ENCODE measurements at regions not wholly inside any gene's neighbourhood (a gene's known extent, or its start where the extent isn't known, plus 50 kb on each side); places are given as distances from the start of the nearest gene placed in this dataset.

DNA sequence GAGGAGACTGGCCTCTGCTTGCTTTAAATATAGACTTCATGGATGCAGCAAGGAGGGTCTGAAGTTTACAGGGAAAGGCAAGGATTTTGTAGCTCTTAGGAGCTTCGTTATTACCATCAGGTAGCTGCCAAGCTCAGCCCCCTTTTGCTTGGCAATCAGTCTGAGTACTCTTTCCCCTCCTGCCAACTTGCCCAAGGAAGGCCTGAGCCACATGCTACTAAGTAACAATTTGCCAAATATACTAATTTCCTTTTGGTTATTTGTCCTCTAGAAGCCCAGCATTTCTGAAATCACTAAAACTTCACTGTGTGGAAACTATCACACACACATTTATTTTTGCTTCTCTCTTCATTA, 85.5 kb upstream of the ITPRID2 start:
- ChIA-PET POLR2A (no interaction called here), CTCF (interaction anchor here (1.1 kb wide), 1 partner anchor 16 kb away, joined by 3 read pairs; no protein-coding TSS in a partner anchor)
- DNase-seq (ENCODE audit: low read depth, low spot score), result no peak
- TF ChIP-seq, protein P1, sequence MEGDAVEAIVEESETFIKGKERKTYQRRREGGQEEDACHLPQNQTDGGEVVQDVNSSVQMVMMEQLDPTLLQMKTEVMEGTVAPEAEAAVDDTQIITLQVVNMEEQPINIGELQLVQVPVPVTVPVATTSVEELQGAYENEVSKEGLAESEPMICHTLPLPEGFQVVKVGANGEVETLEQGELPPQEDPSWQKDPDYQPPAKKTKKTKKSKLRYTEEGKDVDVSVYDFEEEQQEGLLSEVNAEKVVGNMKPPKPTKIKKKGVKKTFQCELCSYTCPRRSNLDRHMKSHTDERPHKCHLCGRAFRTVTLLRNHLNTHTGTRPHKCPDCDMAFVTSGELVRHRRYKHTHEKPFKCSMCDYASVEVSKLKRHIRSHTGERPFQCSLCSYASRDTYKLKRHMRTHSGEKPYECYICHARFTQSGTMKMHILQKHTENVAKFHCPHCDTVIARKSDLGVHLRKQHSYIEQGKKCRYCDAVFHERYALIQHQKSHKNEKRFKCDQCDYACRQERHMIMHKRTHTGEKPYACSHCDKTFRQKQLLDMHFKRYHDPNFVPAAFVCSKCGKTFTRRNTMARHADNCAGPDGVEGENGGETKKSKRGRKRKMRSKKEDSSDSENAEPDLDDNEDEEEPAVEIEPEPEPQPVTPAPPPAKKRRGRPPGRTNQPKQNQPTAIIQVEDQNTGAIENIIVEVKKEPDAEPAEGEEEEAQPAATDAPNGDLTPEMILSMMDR (IDR thresholded peaks at IDR 0.05; ENCODE audit: insufficient read depth, low read length, missing control alignments), result no peak
- H3K4me3 ChIP-seq (ENCODE audit: low read depth, low read length), result no peak overlapping the region

DNA sequence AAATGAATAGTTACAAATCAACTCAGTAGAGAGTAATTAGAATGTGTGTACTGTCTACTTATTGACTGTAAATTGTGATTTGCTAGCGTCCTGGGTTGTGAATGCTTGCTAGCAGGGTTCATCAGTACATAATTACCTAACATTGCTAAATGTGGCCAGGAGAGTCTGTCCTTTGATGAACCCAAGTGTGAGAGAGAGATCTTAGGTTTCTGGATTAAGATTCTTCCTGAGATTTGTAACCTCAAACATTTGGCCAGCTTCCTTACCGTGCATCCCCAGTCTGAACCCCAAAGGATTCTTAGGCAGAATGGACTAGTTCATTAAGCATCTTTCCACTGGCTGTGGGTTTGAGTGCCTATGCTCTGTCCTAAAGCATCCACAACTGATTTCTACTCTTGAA, 84.0 kb upstream of the ITPRID2 start:
- DNase-seq (ENCODE audit: low read depth, low spot score), result no peak
- POLR2A ChIA-PET, result no interaction called here
- CTCF ChIA-PET, result interaction anchor here (1.4 kb wide), 1 partner anchor 84 kb away, joined by 3 read pairs; the partner anchor contains the start of gene ITPRID2
- H3K4me3 ChIP-seq (ENCODE audit: low read depth, low read length), result no peak overlapping the region
- TF ChIP-seq, protein P1 (IDR thresholded peaks at IDR 0.05; ENCODE audit: insufficient read depth, low read length, missing control alignments), result no peak

DNA sequence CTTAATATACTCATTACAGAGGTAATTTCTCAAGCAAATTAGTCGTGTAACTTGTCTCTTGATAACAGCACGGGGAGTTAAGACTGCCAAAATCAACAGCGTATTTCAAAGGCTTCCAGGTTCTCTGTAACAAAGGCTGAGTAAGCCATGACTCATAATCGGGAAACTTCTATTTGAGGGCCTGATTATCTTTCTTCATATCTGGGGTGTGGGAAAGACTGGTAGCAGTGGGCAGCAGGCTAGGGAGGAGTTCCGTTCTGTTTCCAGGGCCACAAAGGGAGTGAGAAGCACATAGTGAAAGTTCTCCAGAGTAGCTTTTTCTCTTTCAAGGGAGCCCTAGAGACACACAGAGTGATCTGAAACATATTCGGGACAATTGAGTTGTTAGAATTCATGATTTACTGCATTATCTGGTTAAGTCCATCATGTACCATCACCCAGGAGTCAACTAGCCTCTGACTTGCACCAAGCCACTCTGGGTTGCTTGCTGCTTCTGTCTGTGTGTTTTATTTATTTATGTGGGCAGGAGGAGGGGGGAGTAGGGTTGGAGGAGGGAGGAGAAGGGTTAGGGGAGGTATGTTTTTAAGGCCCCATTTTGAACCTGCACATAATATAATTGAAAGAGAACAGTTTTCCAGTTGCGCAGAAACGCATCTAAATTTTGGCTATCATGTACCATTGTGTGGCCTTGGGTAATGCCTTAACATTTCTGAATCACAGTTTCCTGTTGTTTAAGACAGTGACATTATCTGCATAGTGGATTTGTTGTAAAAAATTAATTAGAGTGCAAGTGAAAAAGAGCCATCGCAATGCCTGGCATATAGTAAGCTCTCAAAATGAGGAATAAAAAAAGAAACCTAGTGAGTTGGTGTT, 80.5 kb upstream of the ITPRID2 start:
- POLR2A ChIA-PET, result no interaction called here
- DNase-seq (ENCODE audit: low read depth, low spot score), result no peak
- no peak overlapping the region for H3K4me3 ChIP-seq (ENCODE audit: low read depth, low read length)

DNA sequence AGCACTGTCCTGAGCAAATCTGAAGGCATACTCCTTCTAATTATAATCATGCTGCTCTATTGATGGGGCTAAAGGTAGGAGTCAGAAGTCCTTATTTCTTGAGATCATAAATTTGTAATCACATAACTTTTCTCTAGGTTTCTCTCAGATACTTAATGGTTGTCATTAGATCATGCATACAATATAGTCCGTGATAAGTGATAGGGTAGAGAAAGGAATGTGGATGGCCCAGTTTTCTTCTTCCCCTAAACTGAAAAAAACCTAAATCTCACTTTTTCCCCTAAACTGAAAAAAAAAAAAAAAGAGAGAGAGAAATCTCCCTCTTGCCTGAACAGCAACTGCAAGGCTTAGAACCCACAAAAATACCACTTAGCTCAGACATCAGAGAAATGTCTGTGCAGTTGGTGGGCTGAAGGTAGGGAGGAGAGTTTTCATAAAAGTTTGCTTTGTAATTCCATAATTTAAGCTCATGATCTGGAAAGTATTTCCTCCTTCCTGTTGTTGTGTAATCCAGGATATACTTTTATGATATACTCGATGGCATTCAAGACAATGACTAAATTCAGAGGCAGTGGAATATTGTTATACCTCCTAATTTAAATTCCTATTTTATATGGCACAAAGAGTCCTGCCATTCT, 79.3 kb upstream of the ITPRID2 start:
- TF ChIP-seq, protein P1 (IDR thresholded peaks at IDR 0.05; ENCODE audit: insufficient read depth, low read length, missing control alignments), result no peak
- ChIA-PET POLR2A (no interaction called here), CTCF (no interaction called here)
- no peak overlapping the region for H3K4me3 ChIP-seq (ENCODE audit: low read depth, low read length)
- DNase-seq (ENCODE audit: low read depth, low spot score), result no peak

More for the DNA sequence above, 80.5 kb upstream of the ITPRID2 start:
- CTCF ChIA-PET, result interaction anchor here (1.4 kb wide), 2 partner anchors 8 to 14 kb away, joined by 3 to 4 read pairs; no protein-coding TSS in a partner anchor
- TF ChIP-seq, protein P1 (IDR thresholded peaks at IDR 0.05; ENCODE audit: insufficient read depth, low read length, missing control alignments), result no peak

DNA sequence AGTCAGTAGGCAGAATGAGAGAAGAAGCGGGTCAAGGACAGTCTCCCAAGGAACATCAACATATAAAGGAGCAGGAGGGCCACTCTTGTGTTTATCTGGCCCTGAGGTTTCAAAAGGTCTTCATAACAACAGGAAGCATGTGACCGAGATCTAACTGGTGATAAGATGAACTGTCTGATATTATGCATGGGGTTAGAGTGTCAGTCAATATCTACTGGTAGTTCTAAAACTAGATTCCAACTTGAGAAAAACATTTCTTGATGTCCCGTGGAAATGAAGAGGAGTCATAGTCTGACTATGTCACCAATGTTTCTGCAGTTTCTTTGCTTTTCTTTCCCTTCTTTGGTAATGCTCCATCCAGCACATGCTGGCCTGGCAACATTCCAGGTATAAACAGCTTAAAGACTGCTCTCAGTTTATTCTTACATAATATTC, 77.5 kb upstream of the ITPRID2 start:
- POLR2A ChIA-PET, result no interaction called here
- H3K4me3 ChIP-seq (ENCODE audit: low read depth, low read length), result no peak overlapping the region
- TF ChIP-seq, protein P1 (IDR thresholded peaks at IDR 0.05; ENCODE audit: insufficient read depth, low read length, missing control alignments), result no peak
- CTCF ChIA-PET, result no interaction called here
- peak; percentile 50 for DNase-seq (ENCODE audit: low read depth, low spot score)

DNA sequence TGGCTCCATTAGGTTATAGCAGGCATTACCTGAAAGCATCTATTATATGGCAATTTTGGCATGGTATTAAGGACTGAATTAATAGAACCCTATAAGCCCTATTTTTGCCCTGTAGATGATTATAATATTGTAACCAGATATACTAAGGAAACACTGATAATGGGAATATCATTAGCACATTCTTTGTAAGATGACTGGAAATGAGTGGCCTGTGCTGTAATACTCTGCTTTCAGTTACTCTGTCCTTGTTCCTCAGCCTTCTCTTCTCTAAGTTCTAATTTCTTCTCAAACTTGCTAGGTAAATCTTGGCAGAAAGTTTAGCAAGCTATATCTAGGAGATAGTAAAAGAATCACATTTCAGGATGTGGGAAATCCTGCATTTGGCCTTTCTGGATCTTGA, 74.0 kb upstream of the ITPRID2 start:
- no peak for DNase-seq (ENCODE audit: low read depth, low spot score)
- H3K4me3 ChIP-seq (ENCODE audit: low read depth, low read length), result no peak overlapping the region
- POLR2A ChIA-PET, result no interaction called here
- TF ChIP-seq, protein P1 (IDR thresholded peaks at IDR 0.05; ENCODE audit: insufficient read depth, low read length, missing control alignments), result no peak
- CTCF ChIA-PET, result no interaction called here

Data from AG04449 (cell line).